H1 (cell line): ENCODE measurements at regions not wholly inside any gene's neighbourhood (a gene's known extent, or its start where the extent isn't known, plus 50 kb on each side); places are given as distances from the start of the nearest gene placed in this dataset.

Experiments used
- SP2 ChIP-seq: IDR thresholded peaks from 2 replicates; pipeline ENCODE4 v1.6.1; 2012; ENCODE audit warnings: mild to moderate bottlenecking, low read length, inconsistent platforms
- TCF12 ChIP-seq: IDR thresholded peaks from 2 replicates; pipeline ENCODE4 v1.6.1; 2011; ENCODE audit warnings: low read depth, mild to moderate bottlenecking, low read length
- TF ChIP-seq, protein P1 (sequence below): IDR thresholded peaks from 2 replicates; pipeline ENCODE4 v1.6.1; 2012; ENCODE audit warnings: inconsistent platforms
- TF ChIP-seq, protein P2 (sequence below): IDR thresholded peaks from 2 replicates; pipeline ENCODE4 v1.6.1; 2012; ENCODE audit warnings: low read length, inconsistent platforms

DNA sequence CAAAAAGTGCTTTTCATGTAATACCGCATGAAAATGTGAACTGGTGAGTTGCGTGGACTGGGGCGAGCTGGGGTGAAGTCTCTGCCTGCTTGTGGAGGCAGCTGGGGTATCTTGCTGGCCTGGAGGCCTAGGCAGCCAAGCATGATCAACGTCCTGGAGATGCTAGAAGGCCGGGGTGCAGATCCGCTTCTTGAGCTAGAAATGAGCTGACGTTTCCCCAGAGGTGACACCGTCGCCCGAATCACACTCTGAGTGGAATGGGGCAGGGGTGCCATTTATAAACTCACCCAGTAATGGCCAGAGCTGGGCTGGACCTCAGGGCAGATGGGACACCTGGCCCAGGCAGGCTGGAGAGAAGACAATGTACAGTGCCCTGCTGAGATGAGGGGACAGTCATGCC is 1513.0 kb downstream of the TBC1D22A start (continued):
- TF ChIP-seq, protein P1, sequence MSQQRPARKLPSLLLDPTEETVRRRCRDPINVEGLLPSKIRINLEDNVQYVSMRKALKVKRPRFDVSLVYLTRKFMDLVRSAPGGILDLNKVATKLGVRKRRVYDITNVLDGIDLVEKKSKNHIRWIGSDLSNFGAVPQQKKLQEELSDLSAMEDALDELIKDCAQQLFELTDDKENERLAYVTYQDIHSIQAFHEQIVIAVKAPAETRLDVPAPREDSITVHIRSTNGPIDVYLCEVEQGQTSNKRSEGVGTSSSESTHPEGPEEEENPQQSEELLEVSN: no peak
- TF ChIP-seq, protein P2, sequence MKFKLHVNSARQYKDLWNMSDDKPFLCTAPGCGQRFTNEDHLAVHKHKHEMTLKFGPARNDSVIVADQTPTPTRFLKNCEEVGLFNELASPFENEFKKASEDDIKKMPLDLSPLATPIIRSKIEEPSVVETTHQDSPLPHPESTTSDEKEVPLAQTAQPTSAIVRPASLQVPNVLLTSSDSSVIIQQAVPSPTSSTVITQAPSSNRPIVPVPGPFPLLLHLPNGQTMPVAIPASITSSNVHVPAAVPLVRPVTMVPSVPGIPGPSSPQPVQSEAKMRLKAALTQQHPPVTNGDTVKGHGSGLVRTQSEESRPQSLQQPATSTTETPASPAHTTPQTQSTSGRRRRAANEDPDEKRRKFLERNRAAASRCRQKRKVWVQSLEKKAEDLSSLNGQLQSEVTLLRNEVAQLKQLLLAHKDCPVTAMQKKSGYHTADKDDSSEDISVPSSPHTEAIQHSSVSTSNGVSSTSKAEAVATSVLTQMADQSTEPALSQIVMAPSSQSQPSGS: no peak
- TF ChIP-seq SP2 (no peak), TCF12 (no peak)
- TF ChIP-seq, all 59 proteins: peak for 0
